K562 (cell line): ENCODE measurements at regions not wholly inside any gene's neighbourhood (a gene's known extent, or its start where the extent isn't known, plus 50 kb on each side); places are given as distances from the start of the nearest gene placed in this dataset.

ENCODE experiments used
- CC2D1A ChIP-seq: fragments of 450-650 bp; IDR thresholded peaks from 2 replicates; pipeline ENCODE4 v1.6.1; 2017; ENCODE audit warnings: mild to moderate bottlenecking
- CTCF ChIP-seq, 3 experiments: IDR thresholded peaks in 2 of 3; conservative IDR thresholded peaks in 1 of 3; 2 replicates each; pipeline ENCODE4 v1.5.1; 2011 to 2012; ENCODE audit warnings: low read length in 3 of 3, mild to moderate bottlenecking in 3 of 3, control low read depth in 2 of 3, improper control_type of control experiment in 1 of 3, inconsistent platforms in 1 of 3, low read depth in 1 of 3, mixed read lengths in 1 of 3, moderate library complexity in 1 of 3; ENCODE audit not compliant: insufficient read depth in 2 of 3
- HMG20A ChIP-seq: fragments of 450-650 bp; formaldehyde crosslinking; conservative IDR thresholded peaks from 2 replicates; pipeline ENCODE4 v1.4.0; 2020; ENCODE audit warnings: mild to moderate bottlenecking, mixed read lengths
- NKRF ChIP-seq: fragments of 450-650 bp; IDR thresholded peaks from 2 replicates; pipeline ENCODE4 v1.6.1; 2016; ENCODE audit warnings: borderline replicate concordance
- RB1 ChIP-seq: fragments of 450-650 bp; IDR thresholded peaks from 2 replicates; pipeline ENCODE4 v1.6.1; 2017; ENCODE audit warnings: low read depth, mild to moderate bottlenecking
- SMARCA4 ChIP-seq: fragments of 450-650 bp; IDR thresholded peaks from 2 replicates; pipeline ENCODE4 v1.6.1; 2016
- SOX6 ChIP-seq: fragments of 450-650 bp; IDR thresholded peaks from 2 replicates; pipeline ENCODE4 v1.6.1; 2014; ENCODE audit warnings: mild to moderate bottlenecking
- THRB ChIP-seq: fragments of 450-650 bp; formaldehyde crosslinking; conservative IDR thresholded peaks from 2 replicates; pipeline ENCODE4 v1.4.0; 2022; ENCODE audit warnings: mild to moderate bottlenecking, missing genetic modification characterization
- ZNF134 ChIP-seq: fragments of 250-450 bp; sonication (Bioruptor Pico); conservative IDR thresholded peaks from 2 replicates; pipeline ENCODE4 v1.4.0; 2020
- ZNF263 ChIP-seq: sonication (generic); formaldehyde crosslinking; IDR thresholded peaks from 2 replicates; pipeline ENCODE4 v1.8.0; 2022; ENCODE audit warnings: mild to moderate bottlenecking, missing genetic modification reagents, borderline replicate concordance

GRCh38 chr3:178325330-178325729 lies 210.9 kb upstream of the KCNMB2 start (continued):
- TF ChIP-seq CTCF (IDR thresholded peaks at IDR 0.05 in 2 of 3, conservative IDR thresholded peaks at IDR 0.05 in 1 of 3; ENCODE audit: insufficient read depth in 2 of 3, low read depth in 1 of 3, low read length in 3 of 3) (peak in 2 of 3 experiments; percentile 24 to 58; a peak in 3 of 6 replicates), HMG20A (no peak), ZNF263 (CRISPR knock-in tag) (no peak), THRB (no peak), CC2D1A (peak; percentile 14; the same call in 1 of the 2 replicates), ZNF134 (CRISPR knock-in tag) (no peak), RB1 (no peak), NKRF (no peak), SMARCA4 (no peak), SOX6 (no peak)
